Trophoblast cell (in vitro differentiated cells and primary cell): ENCODE measurements at regions not wholly inside any gene's neighbourhood (a gene's known extent, or its start where the extent isn't known, plus 50 kb on each side); places are given as distances from the start of the nearest gene placed in this dataset.

Experiments
- DNase-seq, 2 donors: peaks; one replicate each; pipeline ENCODE4 v3.0.0-alpha.2; 2016
- H2AFZ ChIP-seq: 2 replicates; pipeline ENCODE4 v1.6.1; 2013; ENCODE audit warnings: low read length, moderate library complexity, mild to moderate bottlenecking; ENCODE audit not compliant: insufficient read depth, poor library complexity
- H2AK5ac ChIP-seq: 2 replicates; pipeline ENCODE4 v1.6.1; 2013; ENCODE audit warnings: mild to moderate bottlenecking, low read length
- H2BK120ac ChIP-seq: 2 replicates; pipeline ENCODE4 v1.6.1; 2013; ENCODE audit warnings: low read length, mild to moderate bottlenecking, moderate library complexity; ENCODE audit not compliant: insufficient read depth, poor library complexity
- H2BK12ac ChIP-seq: 2 replicates; pipeline ENCODE4 v1.6.1; 2013; ENCODE audit warnings: mild to moderate bottlenecking, low read length, moderate library complexity
- H2BK5ac ChIP-seq: 2 replicates; pipeline ENCODE4 v1.6.1; 2013; ENCODE audit warnings: low read length, low read depth, moderate library complexity, mild to moderate bottlenecking; ENCODE audit not compliant: poor library complexity
- H3K14ac ChIP-seq: 2 replicates; pipeline ENCODE4 v1.6.1; 2013; ENCODE audit warnings: mild to moderate bottlenecking, low read length
- H3K18ac ChIP-seq: 2 replicates; pipeline ENCODE4 v1.6.1; 2013; ENCODE audit warnings: mild to moderate bottlenecking, low read length
- H3K23ac ChIP-seq: 2 replicates; pipeline ENCODE4 v1.6.1; 2013; ENCODE audit warnings: low read length
- H3K27ac ChIP-seq: 2 replicates; pipeline ENCODE4 v1.5.1; 2013; ENCODE audit warnings: low read depth, mild to moderate bottlenecking, inconsistent platforms, low read length, moderate library complexity
- H3K27me3 ChIP-seq: 2 replicates; pipeline ENCODE4 v1.6.1; 2013; ENCODE audit warnings: inconsistent platforms, mild to moderate bottlenecking, low read length, moderate library complexity; ENCODE audit not compliant: insufficient read depth
- H3K36me3 ChIP-seq, 2 experiments: 1 replicate in 1 of 2; 2 replicates in 1 of 2; pipeline ENCODE4 v1.6.1; 2013; ENCODE audit warnings: low read length in 2 of 2, mild to moderate bottlenecking in 2 of 2, moderate library complexity in 1 of 2; ENCODE audit not compliant: insufficient read depth in 2 of 2, control insufficient read depth in 1 of 2
- H3K4ac ChIP-seq: 2 replicates; pipeline ENCODE4 v1.6.1; 2013; ENCODE audit warnings: low read depth, mild to moderate bottlenecking, low read length, moderate library complexity
- H3K4me1 ChIP-seq, 2 experiments: 1 replicate in 1 of 2; 2 replicates in 1 of 2; pipeline ENCODE4 v1.6.1; 2013; ENCODE audit warnings: low read length in 2 of 2, mild to moderate bottlenecking in 2 of 2, moderate library complexity in 1 of 2; ENCODE audit not compliant: insufficient read depth in 2 of 2, control insufficient read depth in 1 of 2
- H3K4me2 ChIP-seq: 2 replicates; pipeline ENCODE4 v1.6.1; 2013; ENCODE audit warnings: inconsistent platforms, mild to moderate bottlenecking, low read length, moderate library complexity
- H3K4me3 ChIP-seq: 2 replicates; pipeline ENCODE4 v1.5.1; 2013; ENCODE audit warnings: mild to moderate bottlenecking, low read depth, low read length, inconsistent platforms
- H3K79me1 ChIP-seq: one replicate; pipeline ENCODE4 v1.6.1; 2013; ENCODE audit warnings: low read length
- H3K79me2 ChIP-seq: 2 replicates; pipeline ENCODE4 v1.6.1; 2013; ENCODE audit warnings: low read length, mild to moderate bottlenecking; ENCODE audit not compliant: control insufficient read depth, insufficient read depth, poor library complexity
- H3K9ac ChIP-seq: 2 replicates; pipeline ENCODE4 v1.6.1; 2013; ENCODE audit warnings: mild to moderate bottlenecking, low read length
- H3K9me3 ChIP-seq: 2 replicates; pipeline ENCODE4 v1.6.1; 2013; ENCODE audit warnings: low read depth, mild to moderate bottlenecking, control low read depth, inconsistent platforms, low read length; ENCODE audit not compliant: insufficient read depth
- H4K12ac ChIP-seq: 2 replicates; pipeline ENCODE4 v1.6.1; 2013; ENCODE audit warnings: low read depth, mild to moderate bottlenecking, low read length, moderate library complexity
- H4K8ac ChIP-seq: 2 replicates; pipeline ENCODE4 v1.6.1; 2013; ENCODE audit warnings: low read depth, mild to moderate bottlenecking, low read length, moderate library complexity
- H4K91ac ChIP-seq: one replicate; pipeline ENCODE4 v1.6.1; 2013; ENCODE audit warnings: low read depth, mild to moderate bottlenecking, low read length, moderate library complexity
- WGBS: extraction: QIAGEN DNeasy Blood & Tissue Kit; methylation state at CpG from one replicate; pipeline ENCODE4 v1.1.7; 2013; ENCODE audit warnings: missing lambda C conversion rate; ENCODE audit not compliant: insufficient read length, insufficient coverage; ENCODE audit errors: extremely low coverage; 5-methylcytosine and 5-hydroxymethylcytosine counted together

GRCh38 chr14:35961697-35962274 lies 135.6 kb downstream of the BRMS1L start:
- H4K12ac ChIP-seq = no peak overlapping the region
- H3K79me1 ChIP-seq = no peaks in the 10 kb centered on the region
- no peak overlapping the region for H3K23ac ChIP-seq
- no peak overlapping the region for H4K91ac ChIP-seq
- no peak overlapping the region for H2AFZ ChIP-seq
- no peaks in the 10 kb centered on the region for H3K27me3 ChIP-seq
- no peak overlapping the region for H3K4ac ChIP-seq
- H4K8ac ChIP-seq = no peak overlapping the region
- no peak overlapping the region for H3K4me2 ChIP-seq
- no peak overlapping the region for H3K14ac ChIP-seq
- H3K9ac ChIP-seq = no peak overlapping the region
- no peak overlapping the region for H3K18ac ChIP-seq
- WGBS = no CpG with 5 or more reads among the region's 3 CpGs
- no peaks in the 10 kb centered on the region for H3K9me3 ChIP-seq
- no peak overlapping the region for H2BK12ac ChIP-seq
- no peak overlapping the region for H3K27ac ChIP-seq
- no peak overlapping the region for H2AK5ac ChIP-seq
- no peaks in the 10 kb centered on the region for H3K79me2 ChIP-seq
- no peaks in the 10 kb centered on the region for H3K4me1 ChIP-seq
- no peak for DNase-seq
- H3K4me3 ChIP-seq = no peak overlapping the region
- no peak overlapping the region for H2BK120ac ChIP-seq
- no peak overlapping the region for H2BK5ac ChIP-seq
- no peaks in the 10 kb centered on the region for H3K36me3 ChIP-seq

GRCh38 chr14:35959835-35960234 lies 133.7 kb downstream of the BRMS1L start:
- no peak overlapping the region for H2BK120ac ChIP-seq
- H3K27me3 ChIP-seq = no peaks in the 10 kb centered on the region
- no peaks in the 10 kb centered on the region for H3K9me3 ChIP-seq
- no peak overlapping the region for H4K12ac ChIP-seq
- no peak overlapping the region for H4K8ac ChIP-seq
- H2AK5ac ChIP-seq = no peak overlapping the region
- H2BK12ac ChIP-seq = no peak overlapping the region
- H2BK5ac ChIP-seq = no peak overlapping the region
- no peak overlapping the region for H3K14ac ChIP-seq
- H3K4me3 ChIP-seq = no peak overlapping the region
- H3K27ac ChIP-seq = no peak overlapping the region
- H3K9ac ChIP-seq = no peak overlapping the region
- no peak overlapping the region for H3K23ac ChIP-seq
- no peak overlapping the region for H4K91ac ChIP-seq
- no peaks in the 10 kb centered on the region for H3K79me1 ChIP-seq
- H3K4ac ChIP-seq = no peak overlapping the region
- no peak overlapping the region for H3K18ac ChIP-seq
- no peak overlapping the region for H2AFZ ChIP-seq
- H3K4me2 ChIP-seq = no peak overlapping the region
- H3K79me2 ChIP-seq = no peaks in the 10 kb centered on the region
- no peaks in the 10 kb centered on the region for H3K4me1 ChIP-seq
- no peak for DNase-seq
- no peaks in the 10 kb centered on the region for H3K36me3 ChIP-seq

- Histone ChIP-seq H3K4ac (no peak overlapping the region), H3K23ac (no peak overlapping the region), H3K27me3 (no peaks in the 10 kb centered on the region), H3K27ac (no peak overlapping the region), H4K12ac (no peak overlapping the region), H3K18ac (no peak overlapping the region), H3K4me1 (no peaks in the 10 kb centered on the region), H3K4me2 (no peak overlapping the region), H3K14ac (no peak overlapping the region), H2BK5ac (no peak overlapping the region), H2AFZ (no peak overlapping the region), H3K36me3 (no peaks in the 10 kb centered on the region), H3K79me2 (no peaks in the 10 kb centered on the region), H4K91ac (no peak overlapping the region), H3K9me3 (no peaks in the 10 kb centered on the region), H3K4me3 (no peak overlapping the region), H2BK12ac (no peak overlapping the region), H3K79me1 (no peaks in the 10 kb centered on the region), H3K9ac (no peak overlapping the region), H2AK5ac (no peak overlapping the region), H4K8ac (no peak overlapping the region), H2BK120ac (no peak overlapping the region)
- DNase-seq = peak; percentile 11 to 61
- WGBS = no CpG with 5 or more reads among the region's 4 CpGs
Observed at GRCh38 chr14:35958499-35958898, 132.4 kb downstream of the BRMS1L start.

- WGBS = no CpG with 5 or more reads among the region's 13 CpGs
- H3K27ac ChIP-seq = no peak overlapping the region
- no peak overlapping the region for H2BK12ac ChIP-seq
Observed at GRCh38 chr14:35956376-35957085, 130.4 kb downstream of the BRMS1L start.

More at GRCh38 chr14:35956376-35957085, 130.4 kb downstream of the BRMS1L start:
- Histone ChIP-seq H3K9ac (no peak overlapping the region), H3K27me3 (no peaks in the 10 kb centered on the region), H2BK120ac (no peak overlapping the region), H4K8ac (no peak overlapping the region), H3K79me1 (no peaks in the 10 kb centered on the region), H3K23ac (no peak overlapping the region), H3K4me3 (no peak overlapping the region), H2BK5ac (no peak overlapping the region), H3K4ac (no peak overlapping the region), H3K4me2 (no peak overlapping the region), H2AFZ (no peak overlapping the region), H4K91ac (no peak overlapping the region), H3K36me3 (no peaks in the 10 kb centered on the region), H3K18ac (no peak overlapping the region), H3K79me2 (no peaks in the 10 kb centered on the region), H4K12ac (no peak overlapping the region), H3K9me3 (no peaks in the 10 kb centered on the region), H2AK5ac (no peak overlapping the region), H3K4me1 (no peaks in the 10 kb centered on the region), H3K14ac (no peak overlapping the region)
- DNase-seq = no peak
